WI38 (cell line): ENCODE measurements at regions not wholly inside any gene's neighbourhood (a gene's known extent, or its start where the extent isn't known, plus 50 kb on each side); places are given as distances from the start of the nearest gene placed in this dataset.
A peak's percentile ranks its signal among the peaks of the same experiment; 100 is the strongest.

Source experiments
- H3K4me3 ChIP-seq: 2 replicates; pipeline ENCODE4 v1.5.1; 2011; ENCODE audit warnings: low read depth, mild to moderate bottlenecking, control low read depth, low read length
- CTCF ChIP-seq: IDR thresholded peaks from 2 replicates; pipeline ENCODE4 v1.5.1; 2012; ENCODE audit warnings: low read depth, mild to moderate bottlenecking, control low read depth, low read length

DNA sequence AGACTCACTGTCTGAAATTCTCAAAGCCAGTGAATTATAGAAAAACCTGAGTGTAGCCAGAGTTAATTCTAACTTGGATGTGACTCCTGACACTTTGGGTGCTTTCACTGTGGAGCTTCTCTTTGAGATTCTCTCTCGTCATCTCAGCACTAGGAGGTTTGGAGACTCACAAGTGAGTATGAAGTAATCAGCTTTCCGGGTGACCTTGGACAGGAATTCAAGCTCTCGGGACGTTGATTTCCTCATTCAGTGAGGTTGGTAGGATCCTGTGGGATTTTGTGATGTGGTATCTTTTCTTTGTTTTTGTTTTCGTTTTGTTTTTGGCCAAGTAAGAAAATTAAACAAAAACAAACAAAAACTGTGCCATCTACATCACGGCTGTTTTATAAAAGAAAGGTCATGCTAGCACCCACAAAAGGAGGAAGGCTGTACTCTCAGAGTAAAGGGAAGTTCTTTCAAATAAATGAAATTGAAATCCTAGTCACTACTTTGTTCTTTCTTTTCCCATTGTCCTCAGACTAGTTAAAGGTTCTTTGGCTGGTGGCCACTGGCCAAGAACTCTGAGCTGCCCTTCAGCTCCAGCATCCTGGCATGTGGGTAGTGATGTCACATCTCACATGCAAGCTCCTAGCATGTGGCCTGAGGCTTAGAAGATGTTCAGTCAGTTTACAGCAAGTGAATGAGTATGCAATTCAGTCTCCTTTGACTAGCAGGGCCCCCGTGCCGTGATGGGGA is 263.3 kb upstream of the TPM1 start:
- H3K4me3 ChIP-seq, result no peak overlapping the region
- no peak for TF ChIP-seq CTCF

- TF ChIP-seq CTCF, result no peak
- no peak overlapping the region for H3K4me3 ChIP-seq
These were observed 262.6 kb upstream of the TPM1 start for GRCh38 chr15:62779899-62780298.

DNA sequence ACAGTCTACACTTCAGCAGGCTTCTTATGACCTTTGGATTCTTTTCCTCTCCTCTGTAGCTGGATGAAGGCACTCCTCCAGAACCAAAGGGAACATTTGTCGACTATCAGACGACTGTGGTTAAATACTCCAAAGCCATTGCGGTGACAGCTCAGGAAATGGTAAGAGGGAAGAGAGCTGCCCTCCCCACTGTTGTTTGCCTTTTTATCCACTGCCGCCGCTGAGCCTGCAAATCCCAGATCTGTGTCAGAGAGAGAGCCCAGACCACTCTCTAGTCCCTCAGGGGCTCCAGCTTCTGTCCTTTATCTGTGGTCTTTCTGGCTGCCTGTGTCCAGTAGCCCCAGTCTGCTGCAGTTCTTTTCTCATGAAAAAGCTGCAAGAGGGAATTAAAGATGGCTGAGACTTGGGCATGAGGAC is 261.5 kb upstream of the TPM1 start:
- H3K4me3 ChIP-seq, result no peak overlapping the region
- no peak for TF ChIP-seq CTCF

- H3K4me3 ChIP-seq, result no peak overlapping the region
- peak; percentile 54 for TF ChIP-seq CTCF
These were observed 260.3 kb upstream of the TPM1 start for GRCh38 chr15:62782071-62782841.

DNA sequence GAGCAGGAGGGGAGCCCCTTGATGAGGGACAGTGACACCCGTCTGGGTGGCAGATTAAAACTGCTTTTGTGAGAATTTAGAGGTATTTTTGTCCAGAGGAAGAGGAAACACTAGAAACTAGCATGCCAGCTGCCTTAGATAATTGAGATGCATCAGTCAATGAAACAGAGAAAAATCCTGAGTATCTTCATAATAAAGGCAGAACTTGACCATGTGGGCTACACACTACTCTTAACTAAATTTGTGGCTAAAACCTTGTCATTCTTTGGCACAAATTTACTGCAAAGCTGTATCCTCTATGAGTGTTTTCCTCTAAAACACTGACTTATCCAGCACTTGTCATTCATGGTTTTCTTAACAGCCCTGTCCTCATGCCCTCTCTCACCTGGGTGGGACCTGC is 259.7 kb upstream of the TPM1 start:
- no peak for TF ChIP-seq CTCF
- no peak overlapping the region for H3K4me3 ChIP-seq

- no peak for TF ChIP-seq CTCF
- H3K4me3 ChIP-seq, result no peak overlapping the region
These were observed 259.1 kb upstream of the TPM1 start for GRCh38 chr15:62783303-62783957.
